ENCODE measurements at regions not wholly inside any gene's neighbourhood (a gene's known extent, or its start where the extent isn't known, plus 50 kb on each side); places are given as distances from the start of the nearest gene placed in this dataset.
"Not testable (repeated sequence)": the region's sequence is repeated elsewhere in the genome, so short reads cannot be mapped to it uniquely, and the experiment has no call there.

DNA sequence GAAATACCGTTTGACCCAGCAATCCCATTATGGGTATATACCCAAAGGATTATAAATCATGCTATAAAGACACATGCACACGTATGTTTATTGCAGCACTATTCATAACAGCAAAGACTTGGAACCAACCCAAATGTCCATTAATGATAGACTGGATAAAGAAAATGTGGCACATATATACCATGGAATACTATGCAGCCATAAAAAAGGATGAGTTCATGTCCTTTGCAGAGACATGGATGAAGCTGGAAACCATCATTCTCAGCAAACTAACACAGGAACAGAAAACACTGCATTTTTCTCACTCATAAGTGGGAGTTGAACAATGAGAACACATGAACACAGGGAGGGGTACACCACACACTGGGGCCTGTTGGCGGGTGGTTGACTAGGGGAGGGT lies 411.3 kb downstream of the RPS6KC1 start:
- TF ChIP-seq, protein P1, sequence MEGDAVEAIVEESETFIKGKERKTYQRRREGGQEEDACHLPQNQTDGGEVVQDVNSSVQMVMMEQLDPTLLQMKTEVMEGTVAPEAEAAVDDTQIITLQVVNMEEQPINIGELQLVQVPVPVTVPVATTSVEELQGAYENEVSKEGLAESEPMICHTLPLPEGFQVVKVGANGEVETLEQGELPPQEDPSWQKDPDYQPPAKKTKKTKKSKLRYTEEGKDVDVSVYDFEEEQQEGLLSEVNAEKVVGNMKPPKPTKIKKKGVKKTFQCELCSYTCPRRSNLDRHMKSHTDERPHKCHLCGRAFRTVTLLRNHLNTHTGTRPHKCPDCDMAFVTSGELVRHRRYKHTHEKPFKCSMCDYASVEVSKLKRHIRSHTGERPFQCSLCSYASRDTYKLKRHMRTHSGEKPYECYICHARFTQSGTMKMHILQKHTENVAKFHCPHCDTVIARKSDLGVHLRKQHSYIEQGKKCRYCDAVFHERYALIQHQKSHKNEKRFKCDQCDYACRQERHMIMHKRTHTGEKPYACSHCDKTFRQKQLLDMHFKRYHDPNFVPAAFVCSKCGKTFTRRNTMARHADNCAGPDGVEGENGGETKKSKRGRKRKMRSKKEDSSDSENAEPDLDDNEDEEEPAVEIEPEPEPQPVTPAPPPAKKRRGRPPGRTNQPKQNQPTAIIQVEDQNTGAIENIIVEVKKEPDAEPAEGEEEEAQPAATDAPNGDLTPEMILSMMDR (IDR thresholded peaks at IDR 0.05 in 8 of 11, conservative IDR thresholded peaks at IDR 0.05 in 3 of 11): not testable (repeated sequence)
- TF ChIP-seq POLR2AphosphoS5, POLR2A (IDR thresholded peaks at IDR 0.05): not testable (repeated sequence)
